Choroid plexus epithelial cell (primary cell): ENCODE measurements at regions not wholly inside any gene's neighbourhood (a gene's known extent, or its start where the extent isn't known, plus 50 kb on each side); places are given as distances from the start of the nearest gene placed in this dataset.

ENCODE experiments used
- DNase-seq: peaks from one replicate; pipeline ENCODE4 v3.0.0-alpha.2; 2010; ENCODE audit warnings: low read depth
- H3K4me3 ChIP-seq: 2 replicates; pipeline ENCODE4 v1.5.1; 2011; ENCODE audit warnings: low read depth, mild to moderate bottlenecking, control low read depth, low read length, moderate library complexity
- TF ChIP-seq, protein P1 (sequence below): conservative IDR thresholded peaks from 2 replicates; pipeline ENCODE4 v1.5.1; 2011; ENCODE audit warnings: low read depth, mild to moderate bottlenecking, control low read depth, inconsistent platforms, low read length, moderate library complexity

GRCh38 chr7:48868916-48869315 lies 55.4 kb upstream of the CDC14C start:
- no peak for DNase-seq
- H3K4me3 ChIP-seq: no peak overlapping the region
- TF ChIP-seq, protein P1, sequence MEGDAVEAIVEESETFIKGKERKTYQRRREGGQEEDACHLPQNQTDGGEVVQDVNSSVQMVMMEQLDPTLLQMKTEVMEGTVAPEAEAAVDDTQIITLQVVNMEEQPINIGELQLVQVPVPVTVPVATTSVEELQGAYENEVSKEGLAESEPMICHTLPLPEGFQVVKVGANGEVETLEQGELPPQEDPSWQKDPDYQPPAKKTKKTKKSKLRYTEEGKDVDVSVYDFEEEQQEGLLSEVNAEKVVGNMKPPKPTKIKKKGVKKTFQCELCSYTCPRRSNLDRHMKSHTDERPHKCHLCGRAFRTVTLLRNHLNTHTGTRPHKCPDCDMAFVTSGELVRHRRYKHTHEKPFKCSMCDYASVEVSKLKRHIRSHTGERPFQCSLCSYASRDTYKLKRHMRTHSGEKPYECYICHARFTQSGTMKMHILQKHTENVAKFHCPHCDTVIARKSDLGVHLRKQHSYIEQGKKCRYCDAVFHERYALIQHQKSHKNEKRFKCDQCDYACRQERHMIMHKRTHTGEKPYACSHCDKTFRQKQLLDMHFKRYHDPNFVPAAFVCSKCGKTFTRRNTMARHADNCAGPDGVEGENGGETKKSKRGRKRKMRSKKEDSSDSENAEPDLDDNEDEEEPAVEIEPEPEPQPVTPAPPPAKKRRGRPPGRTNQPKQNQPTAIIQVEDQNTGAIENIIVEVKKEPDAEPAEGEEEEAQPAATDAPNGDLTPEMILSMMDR: no peak

DNA sequence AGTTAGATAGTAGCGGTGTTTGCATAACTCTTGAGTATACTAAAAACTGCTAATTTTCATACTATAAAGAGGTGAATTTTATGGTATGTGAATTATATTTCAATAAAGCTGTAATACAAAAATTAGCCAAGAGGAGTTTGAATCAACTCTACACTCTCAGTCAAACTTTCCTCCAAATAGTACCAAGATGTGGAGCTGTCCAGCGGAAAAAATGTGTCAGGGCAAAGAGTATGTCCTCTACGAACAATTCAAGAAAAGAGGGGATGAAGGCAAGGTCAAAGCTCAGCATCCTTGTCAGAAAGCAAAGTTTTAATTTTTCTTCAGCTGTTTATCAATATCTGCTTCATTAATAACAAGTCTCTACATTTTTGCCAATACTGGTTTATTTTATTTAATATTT lies 51.8 kb upstream of the CDC14C start:
- H3K4me3 ChIP-seq: no peak overlapping the region
- TF ChIP-seq, protein P1: no peak
- DNase-seq: no peak
